OCI-LY1 (cell line): ENCODE measurements at regions not wholly inside any gene's neighbourhood (a gene's known extent, or its start where the extent isn't known, plus 50 kb on each side); places are given as distances from the start of the nearest gene placed in this dataset.
"Not testable (repeated sequence)": the region's sequence is repeated elsewhere in the genome, so short reads cannot be mapped to it uniquely, and the experiment has no call there.

Experiments
- H2AFZ ChIP-seq: fragments of 200-600 bp; sonication (generic), shearing (Covaris generic); 2 replicates; pipeline ENCODE4 v1.6.0; 2014; ENCODE audit warnings: antibody characterized with exemption, mild to moderate bottlenecking, low read length
- H3F3A ChIP-seq: fragments of 200-600 bp; sonication (generic), shearing (Covaris generic); 2 replicates; pipeline ENCODE4 v1.6.0; 2014; ENCODE audit warnings: mild to moderate bottlenecking, antibody characterized with exemption, low read length, moderate library complexity; ENCODE audit not compliant: insufficient read depth
- H3K27ac ChIP-seq: fragments of 200-600 bp; sonication (generic); 2 replicates; pipeline ENCODE4 v1.5.1; 2014; ENCODE audit warnings: low read length, mixed run types, mild to moderate bottlenecking, low read depth; ENCODE audit not compliant: poor library complexity, severe bottlenecking
- H3K27me3 ChIP-seq: fragments of 200-600 bp; sonication (generic); 2 replicates; pipeline ENCODE4 v1.6.0; 2014; ENCODE audit warnings: antibody characterized with exemption, mild to moderate bottlenecking, low read length, moderate library complexity; ENCODE audit not compliant: insufficient read depth
- H3K36me3 ChIP-seq: fragments of 200-600 bp; sonication (generic); 2 replicates; pipeline ENCODE4 v1.6.1; 2014; ENCODE audit warnings: mild to moderate bottlenecking, antibody characterized with exemption, low read length, moderate library complexity, mixed read lengths; ENCODE audit not compliant: insufficient read depth
- H3K4me1 ChIP-seq: fragments of 200-600 bp; sonication (generic); 2 replicates; pipeline ENCODE4 v1.5.1; 2014; ENCODE audit warnings: mild to moderate bottlenecking, low read length, moderate library complexity; ENCODE audit not compliant: insufficient read depth, severe bottlenecking
- H3K4me2 ChIP-seq: fragments of 200-600 bp; sonication (generic), shearing (Covaris generic); 2 replicates; pipeline ENCODE4 v1.6.1; 2014; ENCODE audit warnings: low read length
- H3K4me3 ChIP-seq: fragments of 200-600 bp; sonication (generic); 2 replicates; pipeline ENCODE4 v1.5.1; 2014; ENCODE audit warnings: low read length, low read depth, mild to moderate bottlenecking, mixed read lengths; ENCODE audit not compliant: poor library complexity, severe bottlenecking
- H3K79me2 ChIP-seq: fragments of 200-600 bp; shearing (Covaris generic); 2 replicates; pipeline ENCODE4 v1.6.1; 2016; ENCODE audit warnings: mixed run types, low read length, mixed read lengths; ENCODE audit not compliant: insufficient read depth
- H3K9ac ChIP-seq: fragments of 200-600 bp; sonication (generic), shearing (Covaris generic); 2 replicates; pipeline ENCODE4 v1.6.1; 2014; ENCODE audit warnings: mild to moderate bottlenecking, low read length, mixed read lengths
- H3K9me2 ChIP-seq: fragments of 200-600 bp; sonication (generic), shearing (Covaris generic); 2 replicates; pipeline ENCODE4 v1.6.1; 2014; ENCODE audit warnings: low read depth, mild to moderate bottlenecking, low read length, mixed read lengths
- H3K9me3 ChIP-seq: fragments of 200-600 bp; shearing (Covaris generic); 2 replicates; pipeline ENCODE4 v1.6.1; 2014; ENCODE audit warnings: low read length, mixed read lengths
- H4K20me1 ChIP-seq: fragments of 200-600 bp; sonication (generic), shearing (Covaris generic); 2 replicates; pipeline ENCODE4 v1.6.0; 2016; ENCODE audit warnings: mild to moderate bottlenecking, low read length; ENCODE audit not compliant: insufficient read depth
- EZH2 ChIP-seq: fragments of 200-600 bp; sonication (generic), shearing (Covaris generic); IDR thresholded peaks from 2 replicates; pipeline ENCODE4 v1.8.0; 2017; ENCODE audit warnings: borderline replicate concordance, mixed run types, mild to moderate bottlenecking, antibody characterized with exemption, low read length, moderate library complexity, mixed read lengths
- TF ChIP-seq, protein P1 (sequence below): fragments of 200-600 bp; sonication (generic), shearing (Covaris generic); IDR thresholded peaks from 2 replicates; pipeline ENCODE4 v1.5.1; 2017; ENCODE audit warnings: mild to moderate bottlenecking, antibody characterized with exemption, low read length, moderate library complexity, mixed read lengths

DNA sequence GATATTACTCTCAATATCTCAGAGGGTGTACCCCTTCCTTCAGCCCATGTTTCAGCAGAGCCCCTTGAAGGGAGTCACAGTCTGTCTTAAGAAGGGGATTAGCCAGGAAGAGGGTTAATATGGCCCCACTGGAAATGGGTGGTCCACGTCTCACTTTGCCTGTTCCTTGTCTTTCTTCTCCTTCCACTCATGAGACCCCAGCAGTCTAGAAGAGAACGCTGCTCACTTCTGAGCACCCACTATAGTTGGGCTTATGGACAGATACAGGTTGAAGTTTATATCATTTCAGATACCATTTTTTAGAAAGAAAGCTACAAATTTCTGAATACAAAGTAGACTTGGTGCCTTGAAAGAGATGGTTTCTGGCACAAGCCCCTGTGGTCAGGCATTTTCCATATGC lies 139.3 kb upstream of the API5 start:
- Histone ChIP-seq H3F3A (no peaks in the 10 kb centered on the region), H3K9me3 (no peaks in the 10 kb centered on the region), H4K20me1 (no peaks in the 10 kb centered on the region), H3K27me3 (no peaks in the 10 kb centered on the region), H3K9ac (no peak overlapping the region), H3K36me3 (no peaks in the 10 kb centered on the region), H3K4me1 (no peaks in the 10 kb centered on the region), H2AFZ (no peak overlapping the region), H3K9me2 (no peaks in the 10 kb centered on the region), H3K4me2 (no peak overlapping the region), H3K27ac (no peak overlapping the region), H3K4me3 (no peak overlapping the region), H3K79me2 (no peaks in the 10 kb centered on the region)
- TF ChIP-seq, protein P1, sequence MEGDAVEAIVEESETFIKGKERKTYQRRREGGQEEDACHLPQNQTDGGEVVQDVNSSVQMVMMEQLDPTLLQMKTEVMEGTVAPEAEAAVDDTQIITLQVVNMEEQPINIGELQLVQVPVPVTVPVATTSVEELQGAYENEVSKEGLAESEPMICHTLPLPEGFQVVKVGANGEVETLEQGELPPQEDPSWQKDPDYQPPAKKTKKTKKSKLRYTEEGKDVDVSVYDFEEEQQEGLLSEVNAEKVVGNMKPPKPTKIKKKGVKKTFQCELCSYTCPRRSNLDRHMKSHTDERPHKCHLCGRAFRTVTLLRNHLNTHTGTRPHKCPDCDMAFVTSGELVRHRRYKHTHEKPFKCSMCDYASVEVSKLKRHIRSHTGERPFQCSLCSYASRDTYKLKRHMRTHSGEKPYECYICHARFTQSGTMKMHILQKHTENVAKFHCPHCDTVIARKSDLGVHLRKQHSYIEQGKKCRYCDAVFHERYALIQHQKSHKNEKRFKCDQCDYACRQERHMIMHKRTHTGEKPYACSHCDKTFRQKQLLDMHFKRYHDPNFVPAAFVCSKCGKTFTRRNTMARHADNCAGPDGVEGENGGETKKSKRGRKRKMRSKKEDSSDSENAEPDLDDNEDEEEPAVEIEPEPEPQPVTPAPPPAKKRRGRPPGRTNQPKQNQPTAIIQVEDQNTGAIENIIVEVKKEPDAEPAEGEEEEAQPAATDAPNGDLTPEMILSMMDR, result no peak
- no peak for TF ChIP-seq EZH2

DNA sequence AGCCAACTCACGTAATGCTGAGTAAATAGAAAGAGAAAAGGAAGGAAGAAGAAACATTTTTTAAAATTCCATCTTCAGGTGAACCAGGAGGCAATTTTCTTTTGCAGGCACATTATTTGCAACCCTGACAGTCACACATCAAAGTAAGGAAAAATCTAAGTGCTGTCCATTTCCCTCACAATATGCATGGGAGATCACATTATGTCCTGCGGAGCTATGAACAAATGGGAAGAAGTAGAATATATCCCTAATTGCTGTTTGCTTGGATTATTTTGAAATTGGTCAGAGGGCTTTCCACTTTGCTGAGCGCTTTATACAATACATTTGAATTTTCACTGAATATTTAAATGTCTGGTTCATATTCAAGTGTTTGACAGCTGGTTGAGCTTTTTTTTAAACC lies 133.8 kb upstream of the API5 start:
- H3K9me2 ChIP-seq, result no peaks in the 10 kb centered on the region
- H3K27ac ChIP-seq, result no peak overlapping the region
- H4K20me1 ChIP-seq, result no peaks in the 10 kb centered on the region
- H3K27me3 ChIP-seq, result no peaks in the 10 kb centered on the region
- no peaks in the 10 kb centered on the region for H3K4me1 ChIP-seq
- no peak overlapping the region for H3K4me3 ChIP-seq
- no peaks in the 10 kb centered on the region for H3K9me3 ChIP-seq
- H3K79me2 ChIP-seq, result no peaks in the 10 kb centered on the region
- no peaks in the 10 kb centered on the region for H3F3A ChIP-seq
- H3K36me3 ChIP-seq, result no peaks in the 10 kb centered on the region
- H3K4me2 ChIP-seq, result no peak overlapping the region
- H2AFZ ChIP-seq, result no peak overlapping the region
- no peak for TF ChIP-seq EZH2
- TF ChIP-seq, protein P1, result no peak
- H3K9ac ChIP-seq, result no peak overlapping the region

GRCh38 chr11:43194459-43194858 lies 117.3 kb upstream of the API5 start:
- H3K36me3 ChIP-seq, H3K27me3 ChIP-seq: not testable (repeated sequence)

DNA sequence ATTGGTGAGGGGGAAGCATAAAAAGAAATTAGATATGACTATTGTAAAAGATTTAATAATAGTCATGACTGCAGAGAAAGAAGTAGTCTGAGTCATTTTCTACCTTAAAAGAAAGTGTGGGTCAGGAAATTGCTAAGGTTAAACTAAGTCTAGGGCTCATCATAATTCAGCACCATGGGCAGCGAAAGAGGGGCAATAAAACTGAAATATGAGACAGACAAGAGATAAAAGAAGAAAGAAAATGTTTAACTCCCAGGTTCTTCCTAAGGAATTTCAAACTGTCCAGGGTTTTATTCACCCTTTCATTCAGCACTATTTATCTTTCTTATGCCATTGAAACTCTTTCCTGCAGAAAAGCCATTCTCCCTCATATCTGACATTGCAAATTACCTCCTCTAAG lies 114.4 kb upstream of the API5 start:
- Histone ChIP-seq H2AFZ (no peak overlapping the region), H4K20me1 (no peaks in the 10 kb centered on the region), H3K27me3 (no peaks in the 10 kb centered on the region), H3F3A (no peaks in the 10 kb centered on the region), H3K9me2 (no peaks in the 10 kb centered on the region), H3K4me1 (no peaks in the 10 kb centered on the region), H3K79me2 (no peaks in the 10 kb centered on the region), H3K27ac (no peak overlapping the region), H3K4me3 (no peak overlapping the region), H3K36me3 (no peaks in the 10 kb centered on the region), H3K4me2 (no peak overlapping the region), H3K9ac (no peak overlapping the region), H3K9me3 (no peaks in the 10 kb centered on the region)
- TF ChIP-seq, protein P1, result no peak
- TF ChIP-seq EZH2, result no peak

More at GRCh38 chr11:43194459-43194858, 117.3 kb upstream of the API5 start:
- H3K9me2 ChIP-seq, H2AFZ ChIP-seq, H3F3A ChIP-seq, H3K9ac ChIP-seq, H3K4me2 ChIP-seq, H3K27ac ChIP-seq, H3K9me3 ChIP-seq, H3K79me2 ChIP-seq, H3K4me1 ChIP-seq, H3K4me3 ChIP-seq, H4K20me1 ChIP-seq: not testable (repeated sequence)
